ENCODE measurements at regions not wholly inside any gene's neighbourhood (a gene's known extent, or its start where the extent isn't known, plus 50 kb on each side); places are given as distances from the start of the nearest gene placed in this dataset.

GRCh38 chr15:29917600-29918597, 95.6 kb upstream of the TJP1 start:
- no peak for DNase-seq

- DNase-seq: no peak
Observed at GRCh38 chr15:29914511-29914926, 92.3 kb upstream of the TJP1 start.

- no peak for DNase-seq
Observed at GRCh38 chr15:29913528-29914135, 91.4 kb upstream of the TJP1 start.

GRCh38 chr15:29911705-29912104, 89.4 kb upstream of the TJP1 start:
- DNase-seq: no peak

- no peak for DNase-seq
Observed at GRCh38 chr15:29910068-29910467, 87.8 kb upstream of the TJP1 start.

GRCh38 chr15:29904757-29905417, 82.6 kb upstream of the TJP1 start:
- no peak for DNase-seq

GRCh38 chr15:29903785-29904464, 81.7 kb upstream of the TJP1 start:
- DNase-seq: no peak

GRCh38 chr15:29903028-29903427, 80.8 kb upstream of the TJP1 start:
- no peak for DNase-seq

GRCh38 chr15:29900237-29901189, 78.2 kb upstream of the TJP1 start:
- DNase-seq: no peak

GRCh38 chr15:29896062-29896461, 73.8 kb upstream of the TJP1 start:
- no peak for DNase-seq

- no peak for DNase-seq
Observed at GRCh38 chr15:29891096-29891457, 68.8 kb upstream of the TJP1 start.

GRCh38 chr15:29890336-29891095, 68.2 kb upstream of the TJP1 start:
- DNase-seq: no peak

GRCh38 chr15:29889542-29890329, 67.5 kb upstream of the TJP1 start:
- DNase-seq: no peak

- no peak for DNase-seq
Observed at GRCh38 chr15:29888646-29889045, 66.4 kb upstream of the TJP1 start.

GRCh38 chr15:29887721-29888120, 65.5 kb upstream of the TJP1 start:
- peak; percentile 46 for DNase-seq

- no peak for DNase-seq
Observed at GRCh38 chr15:29885183-29885582, 62.9 kb upstream of the TJP1 start.

GRCh38 chr15:29883126-29883525, 60.9 kb upstream of the TJP1 start:
- DNase-seq: no peak

- DNase-seq: no peak
Observed at GRCh38 chr15:29880886-29881285, 58.6 kb upstream of the TJP1 start.

GRCh38 chr15:29880341-29880740, 58.1 kb upstream of the TJP1 start:
- no peak for DNase-seq
